COLO829 (cell line): ENCODE measurements at regions not wholly inside any gene's neighbourhood (a gene's known extent, or its start where the extent isn't known, plus 50 kb on each side); places are given as distances from the start of the nearest gene placed in this dataset.

Experiments
- DNase-seq: peaks from one replicate; pipeline ENCODE4 v3.0.0; 2012; ENCODE audit warnings: low spot score

DNA sequence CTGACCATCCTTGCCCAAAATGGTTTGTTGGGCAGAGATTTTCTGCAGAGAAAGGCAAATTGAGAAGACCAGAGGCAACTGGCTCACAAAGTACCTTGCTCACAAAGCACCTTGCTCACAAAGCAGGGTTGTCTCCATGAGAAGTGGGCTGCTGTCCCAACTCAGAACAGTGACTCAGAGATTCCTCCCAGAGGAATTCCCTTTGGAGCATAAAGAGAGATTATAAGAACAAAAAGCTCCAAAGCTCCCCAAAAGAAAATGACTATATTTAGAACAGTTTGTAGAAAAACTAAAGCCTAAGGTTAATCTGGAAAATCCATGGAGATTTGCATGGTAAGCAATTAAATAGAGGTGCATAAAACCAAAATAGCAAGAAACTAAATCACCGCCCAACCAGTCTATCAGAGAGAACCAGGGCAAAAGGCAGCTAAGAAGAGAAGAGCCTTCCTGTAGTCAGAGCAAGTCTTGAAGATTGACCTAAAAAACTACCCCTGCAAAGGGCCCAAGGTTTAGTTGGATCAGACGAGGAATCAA lies 731.4 kb downstream of the FAT4 start:
- peak; percentile 54 for DNase-seq

DNA sequence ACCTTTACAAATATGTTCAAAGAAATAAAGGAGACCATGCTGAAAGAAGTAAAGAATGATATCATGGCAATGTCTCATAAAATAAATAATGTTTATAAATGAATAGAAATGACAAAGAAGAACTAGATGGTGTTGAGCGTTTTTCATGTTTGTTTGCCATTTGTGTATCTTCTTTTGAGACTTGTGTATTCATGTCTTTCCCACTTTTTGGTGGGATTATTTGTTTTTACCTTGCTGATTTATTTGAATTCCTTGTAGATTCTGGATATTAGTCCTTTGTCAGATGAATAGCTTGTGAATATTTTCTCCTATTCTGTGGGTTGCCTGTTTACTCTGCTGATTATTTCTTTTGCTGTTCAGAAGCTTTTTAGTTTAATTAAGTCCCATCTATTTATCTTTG lies 732.4 kb downstream of the FAT4 start:
- no peak for DNase-seq

DNA sequence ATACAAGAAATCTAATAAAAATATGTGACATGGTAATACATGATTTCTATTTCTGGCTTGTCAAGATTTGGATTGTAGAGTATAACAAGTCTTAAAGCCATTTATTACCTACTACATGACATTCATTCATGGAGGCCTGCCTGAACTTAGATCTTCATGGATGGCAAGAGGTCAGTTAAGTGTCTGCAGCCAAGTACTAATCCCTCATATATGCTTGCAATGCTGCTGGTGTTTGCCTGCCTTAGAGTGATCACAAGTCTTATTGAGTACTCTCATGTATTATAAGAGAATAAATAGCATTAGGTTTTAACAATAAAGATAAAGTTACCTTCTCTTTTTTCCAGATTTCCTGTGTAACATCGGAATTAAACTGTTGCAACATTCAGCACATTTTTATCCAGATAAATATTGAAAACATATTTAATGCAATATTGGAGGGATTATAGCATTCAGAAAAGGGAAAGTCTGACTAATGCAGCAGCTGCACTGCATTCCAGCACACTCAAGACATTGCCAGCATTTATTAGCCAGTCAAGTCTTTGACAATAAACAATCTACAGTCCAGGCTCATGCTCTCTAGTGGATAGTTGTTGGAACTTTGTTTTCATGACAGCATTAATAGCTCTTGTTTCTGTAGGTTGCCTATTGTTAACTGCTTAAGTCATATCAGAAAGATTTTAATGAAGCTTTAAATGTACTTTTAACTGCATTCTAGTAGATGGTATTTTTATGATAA lies 737.1 kb downstream of the FAT4 start:
- DNase-seq, result peak; percentile 61

- DNase-seq, result no peak
Measured at GRCh38 chr4:126056116-126056650, 741.4 kb downstream of the FAT4 start.

DNA sequence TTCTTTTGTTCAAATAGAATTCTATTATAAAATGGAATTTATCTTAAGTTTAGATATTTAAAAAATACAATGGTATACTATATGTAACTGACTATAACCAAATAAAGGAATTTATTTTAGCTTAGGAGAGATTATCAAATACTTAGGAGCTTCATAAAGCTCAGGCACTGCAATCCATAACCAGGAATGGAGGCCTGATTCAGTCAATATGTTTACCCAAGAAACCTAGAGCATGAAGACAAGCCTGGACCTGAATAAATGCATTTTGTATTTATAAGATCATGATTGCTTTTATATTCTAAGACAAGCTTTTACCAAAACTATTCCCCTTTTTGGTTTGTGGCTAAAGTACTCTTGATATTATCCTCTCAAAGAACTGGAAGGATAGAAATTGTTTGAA lies 742.6 kb downstream of the FAT4 start:
- DNase-seq, result no peak

GRCh38 chr4:126058596-126058995 lies 743.8 kb downstream of the FAT4 start:
- no peak for DNase-seq

GRCh38 chr4:126061655-126062054 lies 746.9 kb downstream of the FAT4 start:
- DNase-seq, result no peak

GRCh38 chr4:126065016-126065415 lies 750.3 kb downstream of the FAT4 start:
- no peak for DNase-seq

GRCh38 chr4:126071346-126072333 lies 756.9 kb downstream of the FAT4 start:
- DNase-seq, result peak; percentile 44

DNA sequence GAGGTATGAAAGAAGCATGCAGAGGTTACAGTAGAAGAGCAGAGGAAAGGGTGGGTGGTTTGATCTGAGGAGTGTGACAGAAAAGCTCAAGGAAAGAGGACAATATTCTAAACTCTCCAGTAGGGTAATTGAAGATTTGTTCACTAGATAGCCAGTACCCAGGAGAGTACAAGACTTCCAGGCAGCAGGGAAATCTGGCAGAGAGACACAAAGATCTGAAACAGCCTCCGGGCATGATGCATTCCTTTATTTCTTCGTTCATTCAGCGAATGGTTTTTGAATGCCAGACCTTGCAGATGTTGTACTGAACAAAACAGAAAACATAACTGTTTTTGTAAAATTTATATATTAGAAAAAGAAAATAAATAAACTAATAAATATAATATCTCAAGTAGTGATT lies 766.6 kb downstream of the FAT4 start:
- peak; percentile 25 for DNase-seq

DNA sequence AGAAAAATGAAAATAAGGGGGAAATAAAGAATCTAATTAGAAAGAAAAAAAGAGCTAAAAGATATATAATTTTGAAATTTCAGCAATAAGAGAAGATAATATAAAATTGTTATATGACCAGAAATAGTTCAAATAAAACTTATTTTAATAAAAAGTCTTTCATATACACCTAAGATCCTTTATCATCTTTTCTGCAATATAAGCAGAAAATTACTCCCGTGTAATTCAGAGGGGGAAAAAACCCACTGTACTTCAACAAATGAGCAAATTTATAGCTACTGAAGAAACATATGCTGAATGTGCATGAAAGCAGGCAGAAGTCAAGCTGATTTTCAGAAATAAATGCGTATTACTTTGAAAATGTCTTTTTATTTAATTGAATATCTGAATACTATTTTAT lies 771.3 kb downstream of the FAT4 start:
- no peak for DNase-seq

GRCh38 chr4:126087101-126087500 lies 772.3 kb downstream of the FAT4 start:
- DNase-seq, result no peak

GRCh38 chr4:126097155-126097799 lies 782.5 kb downstream of the FAT4 start:
- DNase-seq, result no peak

DNA sequence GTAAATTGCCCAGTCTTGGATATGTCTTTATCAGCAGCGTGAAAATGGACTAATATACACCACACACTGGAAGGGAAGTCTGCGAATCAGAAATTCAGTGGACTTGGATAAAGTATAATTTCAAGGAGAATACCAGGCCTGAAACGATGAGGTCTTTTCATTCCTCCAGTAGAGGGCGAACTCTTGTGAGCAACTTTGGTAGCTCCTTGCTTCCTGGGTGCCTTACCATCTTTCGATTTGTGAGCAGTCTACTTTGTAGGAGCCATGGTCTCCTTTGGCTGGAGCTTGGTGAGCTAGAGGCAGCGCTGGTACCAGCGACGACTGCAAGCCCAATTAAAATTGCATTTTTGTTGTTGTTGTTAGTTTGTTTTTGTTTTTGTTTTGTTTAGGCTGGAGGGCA lies 791.9 kb downstream of the FAT4 start:
- no peak for DNase-seq

DNA sequence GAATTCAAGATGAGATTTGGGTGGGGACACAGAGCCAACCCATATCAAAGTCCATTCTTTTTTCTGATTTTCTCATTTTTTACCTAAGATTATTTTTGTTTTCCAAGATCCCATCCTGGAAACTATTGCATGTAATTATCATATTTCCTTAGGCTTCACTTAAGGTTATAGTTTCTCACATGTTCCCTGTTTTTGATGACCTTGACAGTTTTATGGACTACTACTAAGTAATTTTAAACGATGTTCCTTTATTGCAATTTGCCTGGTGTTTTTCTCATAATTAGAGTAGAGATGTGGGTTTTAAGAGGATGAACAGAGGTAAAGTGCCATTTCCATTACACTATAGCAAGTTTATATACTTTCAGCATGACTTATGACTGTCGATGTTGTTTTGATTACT lies 795.1 kb downstream of the FAT4 start:
- DNase-seq, result no peak

GRCh38 chr4:126113058-126113457 lies 798.3 kb downstream of the FAT4 start:
- DNase-seq, result no peak

DNA sequence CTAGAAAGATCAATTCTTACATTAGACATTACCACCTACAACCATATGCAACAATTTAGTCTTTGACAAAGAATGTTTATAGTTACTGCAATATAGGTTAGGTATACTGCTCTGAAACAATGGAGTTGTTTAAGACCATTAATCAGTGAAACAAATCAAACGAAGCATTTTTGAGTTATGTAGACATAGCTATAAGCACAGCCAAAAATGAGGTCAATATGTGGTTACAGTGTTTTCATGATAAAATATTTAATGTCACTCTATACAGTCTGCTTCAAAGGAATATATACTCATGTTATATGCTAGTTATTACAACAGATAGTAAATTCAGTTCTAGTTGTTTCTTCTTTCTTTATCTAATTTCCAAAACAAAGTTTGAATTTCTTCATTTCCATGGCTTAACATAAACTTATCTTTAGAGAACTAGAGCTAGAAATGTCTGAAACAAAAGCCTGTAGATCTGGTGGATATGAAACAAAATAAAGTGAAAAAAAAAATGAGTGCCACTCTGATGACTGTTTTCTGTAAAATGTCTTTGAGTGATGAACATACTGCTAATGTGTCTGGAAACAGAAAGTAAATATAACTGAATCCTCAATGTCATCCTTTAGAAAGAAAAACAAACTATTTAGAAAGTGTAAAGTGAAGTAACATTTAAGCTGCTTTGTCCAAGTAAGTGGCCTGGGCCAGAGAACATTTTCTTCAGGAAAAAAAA lies 809.0 kb downstream of the FAT4 start:
- no peak for DNase-seq

DNA sequence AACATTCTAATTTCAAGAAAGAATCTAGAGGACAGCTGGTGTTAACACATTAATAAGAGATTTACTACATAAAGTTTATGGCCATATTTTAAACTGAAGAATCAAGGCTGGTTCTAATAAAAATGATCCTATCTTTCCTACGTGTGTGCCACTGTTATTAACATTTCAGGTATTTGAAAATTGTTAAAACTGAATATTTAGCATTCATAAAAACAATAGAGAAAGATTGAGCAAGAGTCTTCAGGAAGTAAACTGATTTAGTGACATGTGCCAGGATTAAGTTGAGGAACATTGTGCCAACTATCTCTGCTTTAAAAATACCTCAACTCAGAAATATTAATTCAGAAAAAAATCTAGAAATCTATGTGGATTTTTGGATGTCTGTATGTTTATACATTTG lies 810.1 kb downstream of the FAT4 start:
- DNase-seq, result no peak

GRCh38 chr4:126130215-126130614 lies 815.5 kb downstream of the FAT4 start:
- DNase-seq, result no peak

DNA sequence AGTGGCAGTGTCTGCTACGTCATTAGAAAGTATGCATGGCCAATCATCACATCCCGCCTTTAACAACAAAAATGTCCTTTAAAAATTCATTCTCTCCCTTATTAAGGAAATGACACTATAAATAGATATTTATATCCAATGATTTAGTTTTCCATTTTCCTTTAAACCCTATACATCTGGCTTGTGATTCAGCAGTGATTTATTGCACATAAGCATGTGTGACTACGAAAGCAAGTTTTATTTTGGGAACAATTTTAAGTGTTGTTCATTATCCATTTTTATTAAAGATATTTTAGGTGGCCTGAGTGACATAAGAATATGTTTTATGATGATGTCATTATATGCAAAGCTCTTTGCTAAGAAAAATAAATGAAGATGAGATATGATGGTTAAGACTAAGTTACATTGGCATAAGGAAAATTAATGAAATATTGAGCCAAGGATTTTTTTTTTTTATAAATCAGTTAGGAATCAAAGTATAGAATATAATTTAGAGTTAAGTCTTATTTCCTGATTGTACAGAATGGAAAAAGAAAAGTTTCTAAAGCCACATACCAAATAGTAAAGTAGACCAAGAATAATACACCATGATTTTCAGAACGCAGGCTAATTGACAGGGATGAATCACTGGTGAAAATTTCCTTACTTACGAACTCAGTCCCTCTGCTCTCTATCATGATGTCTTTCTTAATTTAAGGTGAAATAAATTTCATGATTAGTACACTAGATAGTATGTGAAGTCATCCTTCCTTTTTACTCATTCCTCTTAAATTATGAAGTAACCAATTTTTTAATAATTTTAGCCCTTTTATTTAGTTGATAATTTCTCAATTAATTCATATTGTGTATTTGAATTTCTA lies 822.4 kb downstream of the FAT4 start:
- no peak for DNase-seq

DNA sequence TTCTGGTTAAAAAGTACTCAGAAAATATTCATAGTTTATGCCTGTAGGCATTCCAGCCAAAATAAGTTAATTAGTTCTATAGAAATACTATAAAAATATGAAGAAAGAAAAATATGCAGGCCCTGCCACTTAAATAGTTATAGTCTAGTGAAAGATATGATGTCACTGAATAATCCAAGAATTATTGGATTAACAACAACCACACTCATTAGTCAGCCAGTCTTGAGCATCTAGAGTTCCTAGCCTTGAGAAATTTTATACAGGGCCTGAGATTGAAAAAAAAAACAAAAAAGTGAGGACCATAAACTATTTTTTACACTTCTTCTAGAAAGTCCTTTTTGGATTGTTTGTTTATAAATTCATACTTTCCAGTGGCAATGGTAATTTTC lies 823.0 kb downstream of the FAT4 start:
- DNase-seq, result no peak
